ENCODE measurements at regions not wholly inside any gene's neighbourhood (a gene's known extent, or its start where the extent isn't known, plus 50 kb on each side); places are given as distances from the start of the nearest gene placed in this dataset.

DNA sequence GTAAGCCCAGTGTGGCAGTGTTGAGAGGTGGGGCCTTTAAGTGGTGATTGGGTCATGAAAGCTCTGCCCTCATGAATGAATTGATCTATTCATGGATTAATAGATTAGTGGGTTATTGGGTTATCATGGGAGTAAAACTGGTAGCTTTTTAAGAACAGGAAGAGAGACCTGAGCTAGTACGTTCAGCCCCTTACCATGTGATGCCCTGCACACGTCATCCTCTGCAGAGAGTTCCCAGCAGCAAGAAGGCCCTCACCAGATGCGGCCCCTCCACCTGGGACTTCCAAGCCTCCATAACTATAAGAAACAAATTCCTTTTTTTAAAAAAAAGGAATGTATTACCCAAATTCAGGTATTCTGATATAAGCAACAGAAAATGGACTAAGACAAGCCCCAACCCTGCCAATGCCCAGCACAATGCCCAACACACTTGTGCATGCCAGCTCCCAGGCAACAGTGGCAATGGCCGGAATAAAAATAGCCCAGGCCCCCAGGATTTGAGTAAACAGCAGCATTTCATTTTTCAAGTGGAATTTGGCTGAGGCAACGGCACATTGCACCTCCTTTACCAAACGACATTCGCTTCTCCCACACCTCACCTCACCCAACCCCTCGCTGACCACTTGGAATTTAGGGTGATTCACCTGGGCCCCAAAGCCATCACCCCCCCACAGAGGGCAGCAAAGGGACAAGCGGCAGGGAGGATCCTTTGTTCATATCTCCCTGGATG, 215.9 kb downstream of the TOMM20 start (continued):
- TF ChIP-seq, protein P1, sequence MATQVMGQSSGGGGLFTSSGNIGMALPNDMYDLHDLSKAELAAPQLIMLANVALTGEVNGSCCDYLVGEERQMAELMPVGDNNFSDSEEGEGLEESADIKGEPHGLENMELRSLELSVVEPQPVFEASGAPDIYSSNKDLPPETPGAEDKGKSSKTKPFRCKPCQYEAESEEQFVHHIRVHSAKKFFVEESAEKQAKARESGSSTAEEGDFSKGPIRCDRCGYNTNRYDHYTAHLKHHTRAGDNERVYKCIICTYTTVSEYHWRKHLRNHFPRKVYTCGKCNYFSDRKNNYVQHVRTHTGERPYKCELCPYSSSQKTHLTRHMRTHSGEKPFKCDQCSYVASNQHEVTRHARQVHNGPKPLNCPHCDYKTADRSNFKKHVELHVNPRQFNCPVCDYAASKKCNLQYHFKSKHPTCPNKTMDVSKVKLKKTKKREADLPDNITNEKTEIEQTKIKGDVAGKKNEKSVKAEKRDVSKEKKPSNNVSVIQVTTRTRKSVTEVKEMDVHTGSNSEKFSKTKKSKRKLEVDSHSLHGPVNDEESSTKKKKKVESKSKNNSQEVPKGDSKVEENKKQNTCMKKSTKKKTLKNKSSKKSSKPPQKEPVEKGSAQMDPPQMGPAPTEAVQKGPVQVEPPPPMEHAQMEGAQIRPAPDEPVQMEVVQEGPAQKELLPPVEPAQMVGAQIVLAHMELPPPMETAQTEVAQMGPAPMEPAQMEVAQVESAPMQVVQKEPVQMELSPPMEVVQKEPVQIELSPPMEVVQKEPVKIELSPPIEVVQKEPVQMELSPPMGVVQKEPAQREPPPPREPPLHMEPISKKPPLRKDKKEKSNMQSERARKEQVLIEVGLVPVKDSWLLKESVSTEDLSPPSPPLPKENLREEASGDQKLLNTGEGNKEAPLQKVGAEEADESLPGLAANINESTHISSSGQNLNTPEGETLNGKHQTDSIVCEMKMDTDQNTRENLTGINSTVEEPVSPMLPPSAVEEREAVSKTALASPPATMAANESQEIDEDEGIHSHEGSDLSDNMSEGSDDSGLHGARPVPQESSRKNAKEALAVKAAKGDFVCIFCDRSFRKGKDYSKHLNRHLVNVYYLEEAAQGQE (IDR thresholded peaks at IDR 0.05; ENCODE audit: borderline replicate concordance), result peak; percentile 60; the same call in 1 of the 2 replicates
- TF ChIP-seq, protein P1 (CRISPR knock-in tag; IDR thresholded peaks at IDR 0.05; ENCODE audit: low read depth), result no peak
- peak; percentile 19; the same call in 1 of the 2 replicates for TF ChIP-seq TFAP4 (CRISPR knock-in tag; IDR thresholded peaks at IDR 0.05; ENCODE audit: borderline replicate concordance)
- TF ChIP-seq JUND (IDR thresholded peaks at IDR 0.05; ENCODE audit: borderline replicate concordance, low read depth, low read length), result no peak; the same call in 1 of the 2 replicates
- TF ChIP-seq JUND (tag; IDR thresholded peaks at IDR 0.05; ENCODE audit: borderline replicate concordance, low read depth, low read length), result peak; percentile 47; the same call in 1 of the 3 replicates
- TF ChIP-seq MAFG (tag; conservative IDR thresholded peaks at IDR 0.05), result no peak
- TF ChIP-seq KLF6 (CRISPR knock-in tag; IDR thresholded peaks at IDR 0.05; ENCODE audit: borderline replicate concordance), result no peak
- no peak for TF ChIP-seq ZBTB8A (IDR thresholded peaks at IDR 0.05; ENCODE audit: partially characterized antibody)
- TF ChIP-seq, protein P2, sequence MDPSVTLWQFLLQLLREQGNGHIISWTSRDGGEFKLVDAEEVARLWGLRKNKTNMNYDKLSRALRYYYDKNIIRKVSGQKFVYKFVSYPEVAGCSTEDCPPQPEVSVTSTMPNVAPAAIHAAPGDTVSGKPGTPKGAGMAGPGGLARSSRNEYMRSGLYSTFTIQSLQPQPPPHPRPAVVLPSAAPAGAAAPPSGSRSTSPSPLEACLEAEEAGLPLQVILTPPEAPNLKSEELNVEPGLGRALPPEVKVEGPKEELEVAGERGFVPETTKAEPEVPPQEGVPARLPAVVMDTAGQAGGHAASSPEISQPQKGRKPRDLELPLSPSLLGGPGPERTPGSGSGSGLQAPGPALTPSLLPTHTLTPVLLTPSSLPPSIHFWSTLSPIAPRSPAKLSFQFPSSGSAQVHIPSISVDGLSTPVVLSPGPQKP (CRISPR knock-in tag; IDR thresholded peaks at IDR 0.05), result no peak
- 0 out of 2 replicates have a peak, but pooled peaks have one; percentile 31 for TF ChIP-seq DEAF1 (CRISPR knock-in tag; IDR thresholded peaks at IDR 0.05)
- no peak for TF ChIP-seq SREBF2 (CRISPR knock-in tag; IDR thresholded peaks at IDR 0.05)
- no peak for TF ChIP-seq GTF2B (IDR thresholded peaks at IDR 0.05; ENCODE audit: extremely low read depth, insufficient read length)
- no peak for TF ChIP-seq KLF10 (CRISPR knock-in tag; IDR thresholded peaks at IDR 0.05)
- TF ChIP-seq SMC3 (conservative IDR thresholded peaks at IDR 0.05; ENCODE audit: insufficient read depth, low read depth, low read length), result 0 out of 2 replicates have a peak, but pooled peaks have one; percentile 23
- peak; percentile 42; the same call in 1 of the 2 replicates for TF ChIP-seq FOSL1 (tag; conservative IDR thresholded peaks at IDR 0.05)

All from K562 (cell line).